ENCODE measurements at regions not wholly inside any gene's neighbourhood (a gene's known extent, or its start where the extent isn't known, plus 50 kb on each side); places are given as distances from the start of the nearest gene placed in this dataset.

DNA sequence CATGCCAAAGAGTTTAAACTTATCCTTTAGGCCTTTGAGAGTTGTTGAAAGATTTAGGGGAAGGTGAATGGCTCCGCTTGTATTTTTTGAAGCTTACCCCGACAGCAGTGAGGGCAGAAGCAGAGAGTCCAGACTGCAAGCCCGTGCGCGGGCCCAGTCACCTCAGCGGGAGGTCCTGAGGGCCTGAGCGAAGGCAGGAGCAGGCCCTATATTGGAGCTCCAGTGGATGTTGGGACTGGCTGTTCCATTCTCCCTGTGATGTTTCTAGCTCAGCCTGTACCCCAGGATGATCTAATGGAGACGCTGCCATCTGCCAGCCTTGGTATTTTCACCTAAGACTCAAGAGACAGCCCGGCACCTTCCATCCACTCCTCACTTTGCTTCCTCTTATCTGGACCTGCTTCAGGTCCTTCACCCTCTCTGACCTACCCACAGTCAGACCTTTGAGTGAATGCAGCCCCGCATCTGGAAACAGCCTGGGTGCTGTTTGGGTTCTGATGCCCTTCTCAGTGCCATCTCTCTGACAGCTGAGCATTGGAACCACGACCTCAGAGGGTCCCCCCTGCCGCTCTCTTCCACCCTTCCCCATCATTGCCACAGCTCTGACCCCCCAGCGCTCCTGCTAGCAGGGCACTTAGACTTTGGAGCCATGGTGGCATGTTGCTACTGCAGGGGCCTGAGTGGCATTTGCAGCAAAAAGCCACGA lies 628.2 kb upstream of the CADM1 start:
- peaks cover 0 to 2% (median 0%) of the 10 kb centered on the region in 7 donors for H3K9me3 Mint-ChIP-seq
- Histone ChIP-seq H2AFZ (ENCODE audit: insufficient read depth, low read depth, low read length, poor library complexity, severe bottlenecking) (no peak overlapping the region), H3K36me3 (replicated peaks in 1 of 2; ENCODE audit: control insufficient read depth in 1 of 2, insufficient read depth in 2 of 2, low read length in 2 of 2) (no peaks in the 10 kb centered on the region), H3K4me3 (replicated peaks in 1 of 3; ENCODE audit: low read depth in 2 of 3, low read length in 3 of 3) (no peak overlapping the region), H3K4me2 (replicated peaks; ENCODE audit: extremely low read depth, low read length, poor library complexity, severe bottlenecking) (no peak overlapping the region), H3K79me2 (ENCODE audit: insufficient read depth, low read length) (no peaks in the 10 kb centered on the region), H3K27me3 (ENCODE audit: control insufficient read depth in 2 of 2, insufficient read depth in 2 of 2, low read length in 2 of 2) (no peaks in the 10 kb centered on the region), H3K4me1 (ENCODE audit: control insufficient read depth in 1 of 2, insufficient read depth in 2 of 2, low read length in 2 of 2) (no peaks in the 10 kb centered on the region), H3K9ac (ENCODE audit: insufficient read depth, low read length, poor library complexity, severe bottlenecking) (no peak overlapping the region), H4K20me1 (ENCODE audit: insufficient read depth, low read length) (no peaks in the 10 kb centered on the region), H3K27ac (ENCODE audit: low read depth in 1 of 2, low read length in 2 of 2) (no peak overlapping the region), H3K9me3 (replicated peaks in 1 of 2; ENCODE audit: control insufficient read depth in 1 of 2, insufficient read depth in 1 of 2, low read length in 2 of 2) (no peaks in the 10 kb centered on the region)
- H3K4me1 Mint-ChIP-seq: no peaks in the 10 kb centered on the region
- H3K36me3 Mint-ChIP-seq: no peaks in the 10 kb centered on the region
- 91% methylated on average over 13 of the region's 14 CpGs for WGBS (ENCODE audit: insufficient coverage)
- peaks cover 0 to 5% (median 3%) of the 10 kb centered on the region in 3 donors for H3K27me3 Mint-ChIP-seq (ENCODE audit: low read depth in 3 of 3)
- intact Hi-C loops (cut with micrococcal nuclease): no loop called here
- DNase-seq: no peak
- no peak overlapping the region for H3K27ac Mint-ChIP-seq
- H3K4me3 Mint-ChIP-seq: no peak overlapping the region
- TF ChIP-seq CTCF (IDR thresholded peaks at IDR 0.05): no peak

- intact Hi-C loops (cut with micrococcal nuclease): no loop called here
- H3K4me3 ChIP-seq (replicated peaks in 1 of 3; ENCODE audit: low read depth in 2 of 3, low read length in 3 of 3): no peak overlapping the region
- no peak overlapping the region for H3K9ac ChIP-seq (ENCODE audit: insufficient read depth, low read length, poor library complexity, severe bottlenecking)
- TF ChIP-seq CTCF (IDR thresholded peaks at IDR 0.05): no peak
- H3K27me3 ChIP-seq (ENCODE audit: control insufficient read depth in 2 of 2, insufficient read depth in 2 of 2, low read length in 2 of 2): no peaks in the 10 kb centered on the region
- no peak overlapping the region for H3K27ac ChIP-seq (ENCODE audit: low read depth in 1 of 2, low read length in 2 of 2)
- no peak overlapping the region for H3K4me2 ChIP-seq (replicated peaks; ENCODE audit: extremely low read depth, low read length, poor library complexity, severe bottlenecking)
- H3K9me3 ChIP-seq (replicated peaks in 1 of 2; ENCODE audit: control insufficient read depth in 1 of 2, insufficient read depth in 1 of 2, low read length in 2 of 2): no peaks in the 10 kb centered on the region
- Mint-ChIP-seq H3K27ac (no peak overlapping the region), H3K4me3 (no peak overlapping the region), H3K9me3 (peaks cover 0 to under 1% (median 0%) of the 10 kb centered on the region in 7 donors), H3K36me3 (no peaks in the 10 kb centered on the region), H3K4me1 (no peaks in the 10 kb centered on the region), H3K27me3 (ENCODE audit: low read depth in 3 of 3) (peaks cover 0 to 2% (median 2%) of the 10 kb centered on the region in 3 donors)
- DNase-seq: no peak
- WGBS (ENCODE audit: insufficient coverage): 67% methylated on average over 4 of the region's 6 CpGs
- no peaks in the 10 kb centered on the region for H3K79me2 ChIP-seq (ENCODE audit: insufficient read depth, low read length)
- H2AFZ ChIP-seq (ENCODE audit: insufficient read depth, low read depth, low read length, poor library complexity, severe bottlenecking): no peak overlapping the region
- H3K4me1 ChIP-seq (ENCODE audit: control insufficient read depth in 1 of 2, insufficient read depth in 2 of 2, low read length in 2 of 2): no peaks in the 10 kb centered on the region
- no peaks in the 10 kb centered on the region for H3K36me3 ChIP-seq (replicated peaks in 1 of 2; ENCODE audit: control insufficient read depth in 1 of 2, insufficient read depth in 2 of 2, low read length in 2 of 2)
- no peaks in the 10 kb centered on the region for H4K20me1 ChIP-seq (ENCODE audit: insufficient read depth, low read length)
These were observed 625.9 kb upstream of the CADM1 start for GRCh38 chr11:116130122-116130521.

All from CD14-positive monocyte (primary cell).